ENCODE measurements at regions not wholly inside any gene's neighbourhood (a gene's known extent, or its start where the extent isn't known, plus 50 kb on each side); places are given as distances from the start of the nearest gene placed in this dataset.
A peak's percentile ranks its signal among the peaks of the same experiment; 100 is the strongest.

DNA sequence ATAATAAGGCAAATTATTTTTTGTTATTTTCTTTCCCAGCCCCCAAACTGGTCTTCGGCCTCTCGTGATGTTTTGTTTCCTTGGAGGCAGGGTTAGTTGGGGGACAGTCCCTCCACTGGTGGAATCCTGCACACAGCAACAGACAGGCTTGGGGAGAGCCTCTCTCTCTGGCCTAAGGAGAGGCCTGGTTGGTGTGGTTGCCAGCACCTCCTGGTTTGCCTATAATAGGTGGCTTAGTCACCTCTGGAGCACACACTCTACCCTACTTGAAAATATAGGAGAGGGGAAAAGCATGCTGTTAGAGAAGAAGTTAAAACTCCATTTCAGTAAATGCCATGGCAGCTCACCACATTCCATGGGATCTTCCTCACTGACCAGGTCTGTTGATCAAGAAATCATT is 417.2 kb upstream of the MEIS1 start:
- Histone ChIP-seq H3K27me3 (ENCODE audit: low read length) (no peaks in the 10 kb centered on the region), H3K9me2 (replicated peaks; ENCODE audit: insufficient read depth, low read length) (no peaks in the 10 kb centered on the region), H2AFZ (ENCODE audit: low read depth, low read length, severe bottlenecking) (no peak overlapping the region), H3F3A (ENCODE audit: insufficient read depth) (no peaks in the 10 kb centered on the region), H3K36me3 (ENCODE audit: low read length) (no peaks in the 10 kb centered on the region), H3K9ac (ENCODE audit: low read length) (no peak overlapping the region), H4K20me1 (ENCODE audit: low read depth, low read length) (no peaks in the 10 kb centered on the region), H3K9me3 (ENCODE audit: insufficient read depth, low read length) (no peaks in the 10 kb centered on the region), H3K4me3 (ENCODE audit: insufficient read depth, low read length, poor library complexity, severe bottlenecking) (no peak overlapping the region), H3K27ac (ENCODE audit: low read depth, low read length) (no peak overlapping the region), H3K4me2 (ENCODE audit: low read depth, low read length, poor library complexity, severe bottlenecking) (no peak overlapping the region), H3K79me2 (ENCODE audit: insufficient read depth, low read length) (no peaks in the 10 kb centered on the region)
- TF ChIP-seq, protein P1, sequence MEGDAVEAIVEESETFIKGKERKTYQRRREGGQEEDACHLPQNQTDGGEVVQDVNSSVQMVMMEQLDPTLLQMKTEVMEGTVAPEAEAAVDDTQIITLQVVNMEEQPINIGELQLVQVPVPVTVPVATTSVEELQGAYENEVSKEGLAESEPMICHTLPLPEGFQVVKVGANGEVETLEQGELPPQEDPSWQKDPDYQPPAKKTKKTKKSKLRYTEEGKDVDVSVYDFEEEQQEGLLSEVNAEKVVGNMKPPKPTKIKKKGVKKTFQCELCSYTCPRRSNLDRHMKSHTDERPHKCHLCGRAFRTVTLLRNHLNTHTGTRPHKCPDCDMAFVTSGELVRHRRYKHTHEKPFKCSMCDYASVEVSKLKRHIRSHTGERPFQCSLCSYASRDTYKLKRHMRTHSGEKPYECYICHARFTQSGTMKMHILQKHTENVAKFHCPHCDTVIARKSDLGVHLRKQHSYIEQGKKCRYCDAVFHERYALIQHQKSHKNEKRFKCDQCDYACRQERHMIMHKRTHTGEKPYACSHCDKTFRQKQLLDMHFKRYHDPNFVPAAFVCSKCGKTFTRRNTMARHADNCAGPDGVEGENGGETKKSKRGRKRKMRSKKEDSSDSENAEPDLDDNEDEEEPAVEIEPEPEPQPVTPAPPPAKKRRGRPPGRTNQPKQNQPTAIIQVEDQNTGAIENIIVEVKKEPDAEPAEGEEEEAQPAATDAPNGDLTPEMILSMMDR (IDR thresholded peaks at IDR 0.05; ENCODE audit: insufficient read depth, low read length, poor library complexity, severe bottlenecking), result no peak
- no peak for TF ChIP-seq EZH2phosphoT487 (conservative IDR thresholded peaks at IDR 0.05; ENCODE audit: low read length)

DNA sequence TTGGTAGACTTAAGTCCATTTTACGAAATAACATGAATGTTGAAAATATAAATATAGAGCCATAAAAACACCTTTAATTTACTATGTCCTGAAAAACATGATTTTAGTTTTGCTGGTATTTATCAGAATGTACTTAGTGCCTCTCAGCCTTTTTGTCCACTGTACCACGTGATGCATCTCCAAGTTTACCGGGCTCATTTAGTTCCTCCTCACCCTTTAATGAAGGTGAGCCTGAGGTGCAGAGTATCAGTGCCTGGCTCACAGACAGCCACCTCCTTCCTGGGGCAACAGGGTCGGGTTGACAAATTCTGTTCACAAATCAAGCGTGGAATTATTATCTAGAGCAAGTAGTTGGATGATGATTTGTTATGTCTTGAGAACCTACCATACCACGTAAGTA is 420.5 kb upstream of the MEIS1 start:
- Histone ChIP-seq H3K79me2 (ENCODE audit: insufficient read depth, low read length) (no peaks in the 10 kb centered on the region), H2AFZ (ENCODE audit: low read depth, low read length, severe bottlenecking) (no peak overlapping the region), H3K36me3 (ENCODE audit: low read length) (no peaks in the 10 kb centered on the region), H4K20me1 (ENCODE audit: low read depth, low read length) (no peaks in the 10 kb centered on the region), H3K27me3 (ENCODE audit: low read length) (no peaks in the 10 kb centered on the region), H3K9ac (ENCODE audit: low read length) (no peak overlapping the region), H3K4me2 (ENCODE audit: low read depth, low read length, poor library complexity, severe bottlenecking) (no peak overlapping the region), H3F3A (ENCODE audit: insufficient read depth) (no peaks in the 10 kb centered on the region), H3K4me3 (ENCODE audit: insufficient read depth, low read length, poor library complexity, severe bottlenecking) (no peak overlapping the region), H3K9me3 (ENCODE audit: insufficient read depth, low read length) (0 out of 2 replicates have a peak, but pooled peaks cover 4% of the 10 kb centered on the region), H3K27ac (ENCODE audit: low read depth, low read length) (no peak overlapping the region), H3K9me2 (replicated peaks; ENCODE audit: insufficient read depth, low read length) (no peaks in the 10 kb centered on the region)
- no peak for TF ChIP-seq EZH2phosphoT487 (conservative IDR thresholded peaks at IDR 0.05; ENCODE audit: low read length)
- TF ChIP-seq, protein P1 (IDR thresholded peaks at IDR 0.05; ENCODE audit: insufficient read depth, low read length, poor library complexity, severe bottlenecking), result no peak

GRCh38 chr2:66013456-66013855 is 421.5 kb upstream of the MEIS1 start:
- Histone ChIP-seq H3K79me2 (ENCODE audit: insufficient read depth, low read length) (no peaks in the 10 kb centered on the region), H3K9ac (ENCODE audit: low read length) (no peak overlapping the region), H3F3A (ENCODE audit: insufficient read depth) (no peaks in the 10 kb centered on the region), H2AFZ (ENCODE audit: low read depth, low read length, severe bottlenecking) (no peak overlapping the region), H3K27me3 (ENCODE audit: low read length) (no peaks in the 10 kb centered on the region), H3K4me2 (ENCODE audit: low read depth, low read length, poor library complexity, severe bottlenecking) (no peak overlapping the region), H3K27ac (ENCODE audit: low read depth, low read length) (no peak overlapping the region), H3K4me3 (ENCODE audit: insufficient read depth, low read length, poor library complexity, severe bottlenecking) (no peak overlapping the region), H3K9me3 (ENCODE audit: insufficient read depth, low read length) (0 out of 2 replicates have a peak, but pooled peaks cover 4% of the 10 kb centered on the region), H4K20me1 (ENCODE audit: low read depth, low read length) (no peaks in the 10 kb centered on the region), H3K9me2 (replicated peaks; ENCODE audit: insufficient read depth, low read length) (no peaks in the 10 kb centered on the region), H3K36me3 (ENCODE audit: low read length) (no peaks in the 10 kb centered on the region)
- no peak for TF ChIP-seq EZH2phosphoT487 (conservative IDR thresholded peaks at IDR 0.05; ENCODE audit: low read length)
- TF ChIP-seq, protein P1 (IDR thresholded peaks at IDR 0.05; ENCODE audit: insufficient read depth, low read length, poor library complexity, severe bottlenecking), result peak; percentile 9
